Caco-2 (cell line): ENCODE measurements at regions not wholly inside any gene's neighbourhood (a gene's known extent, or its start where the extent isn't known, plus 50 kb on each side); places are given as distances from the start of the nearest gene placed in this dataset.

Experiments
- BruUV-seq: library from RNA; stranded (reverse); fragments of 400-500 nt; replicated peaks from 2 replicates; lab custom pipeline; 2021; lab: Mats Ljungman, UMichigan
- CTCF ChIA-PET: fragments of 300-600 bp; sonication (Branson Sonifier 250); formaldehyde crosslinking; loops from one replicate; lab custom pipeline; 2022; ENCODE audit warnings: antibody characterized with exemption; lab: Charles Lee
- POLR2A ChIA-PET: fragments of 300-600 bp; sonication (Branson Sonifier 250); formaldehyde crosslinking; loops from one replicate; lab custom pipeline; 2022; ENCODE audit warnings: antibody characterized with exemption; lab: Charles Lee
- DNase-seq, 2 experiments: peaks; one replicate each; pipeline versions ENCODE4 v3.0.0 to v3.0.0-alpha.2; 2020 to 2022
- H3K27me3 ChIP-seq: replicated peaks from 2 replicates; pipeline ENCODE4 v1.6.0; 2011; ENCODE audit warnings: low read length; ENCODE audit not compliant: control insufficient read depth, insufficient read depth
- H3K36me3 ChIP-seq: 2 replicates; pipeline ENCODE4 v1.5.1; 2011; ENCODE audit warnings: low read length; ENCODE audit not compliant: control insufficient read depth, insufficient read depth
- H3K4me1 ChIP-seq: fragments of 250-450 bp; sonication (Bioruptor Pico); 2 replicates; pipeline ENCODE4 v1.5.1; 2020; ENCODE audit warnings: mild to moderate bottlenecking
- H3K4me3 ChIP-seq: 2 replicates; pipeline ENCODE4 v1.5.1; 2011; ENCODE audit warnings: low read depth, mild to moderate bottlenecking, control low read depth, low read length
- H3K9me3 ChIP-seq: fragments of 250-450 bp; sonication (Bioruptor Pico); 2 replicates; pipeline ENCODE4 v1.5.1; 2020; ENCODE audit warnings: mild to moderate bottlenecking, moderate library complexity
- H3K27ac Mint-ChIP-seq: one replicate; pipeline ENCODE4 v1.8.0; 2022; ENCODE audit warnings: mixed read lengths; ENCODE audit not compliant: unreplicated experiment
- H3K27me3 Mint-ChIP-seq: one replicate; pipeline ENCODE4 v1.8.0; 2022; ENCODE audit warnings: mixed read lengths; ENCODE audit not compliant: insufficient read depth, unreplicated experiment
- H3K36me3 Mint-ChIP-seq: one replicate; pipeline ENCODE4 v1.8.0; 2022; ENCODE audit warnings: mild to moderate bottlenecking, mixed read lengths; ENCODE audit not compliant: insufficient read depth, unreplicated experiment
- H3K4me1 Mint-ChIP-seq: one replicate; pipeline ENCODE4 v1.8.0; 2022; ENCODE audit warnings: low read depth, mixed read lengths; ENCODE audit not compliant: unreplicated experiment
- H3K4me3 Mint-ChIP-seq: one replicate; pipeline ENCODE4 v1.8.0; 2022; ENCODE audit warnings: mild to moderate bottlenecking, moderate library complexity, mixed read lengths; ENCODE audit not compliant: unreplicated experiment
- H3K9me3 Mint-ChIP-seq: one replicate; pipeline ENCODE4 v1.8.0; 2022; ENCODE audit warnings: mixed read lengths; ENCODE audit not compliant: unreplicated experiment
- intact Hi-C: fragments of 100-400 bp; cut with micrococcal nuclease; formaldehyde crosslinking; loops from one replicate; pipeline ENCODE4 v1.10.0; 2022; ENCODE audit not compliant: unreplicated experiment
- TF ChIP-seq, protein P1 (sequence below), 2 experiments: fragments of 200-600 bp in 1 of 2; IDR thresholded peaks; 1 replicate in 1 of 2; 2 replicates in 1 of 2; pipeline versions ENCODE4 v1.5.1 to v1.8.0; 2011 to 2022; ENCODE audit warnings: antibody characterized with exemption in 1 of 2, control low read depth in 1 of 2, inconsistent platforms in 1 of 2, low read depth in 1 of 2, low read length in 1 of 2, mild to moderate bottlenecking in 1 of 2, moderate library complexity in 1 of 2; ENCODE audit not compliant: insufficient read depth in 1 of 2, severe bottlenecking in 1 of 2, unreplicated experiment in 1 of 2

DNA sequence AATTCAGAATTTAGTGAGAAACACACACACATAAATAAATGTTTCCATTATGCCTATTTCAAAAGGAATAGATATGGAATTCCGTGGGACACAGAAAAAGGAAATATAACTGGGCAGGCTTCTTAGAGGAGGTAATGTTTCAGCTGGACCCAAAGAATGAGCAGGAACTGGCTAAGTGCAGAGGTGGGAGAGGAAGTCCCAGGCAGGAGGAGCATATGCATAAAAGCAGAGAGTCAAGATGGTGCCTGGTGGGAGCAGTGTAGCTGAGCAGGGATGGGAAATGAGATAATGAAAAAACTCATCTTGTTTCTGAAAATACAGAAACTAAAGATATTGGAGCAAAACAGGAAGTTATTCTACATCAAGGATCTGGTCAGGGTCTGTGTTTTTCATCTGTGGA lies 115.2 kb upstream of the MAGI3 start:
- no peak overlapping the region for H3K4me3 Mint-ChIP-seq
- H3K4me1 Mint-ChIP-seq = peaks cover 26% of the 10 kb centered on the region
- no peak overlapping the region for H3K4me3 ChIP-seq
- H3K9me3 ChIP-seq = no peaks in the 10 kb centered on the region
- intact Hi-C loops = no loop called here
- H3K4me1 ChIP-seq = peaks cover 4% of the 10 kb centered on the region; the same call in 1 of the 2 replicates
- no peaks in the 10 kb centered on the region for H3K27me3 Mint-ChIP-seq
- H3K36me3 Mint-ChIP-seq = no peaks in the 10 kb centered on the region
- H3K27me3 ChIP-seq = no peaks in the 10 kb centered on the region
- no peaks in the 10 kb centered on the region for H3K9me3 Mint-ChIP-seq
- DNase-seq = no peak
- H3K27ac Mint-ChIP-seq = peak overlapping the region; percentile 57
- TF ChIP-seq, protein P1, sequence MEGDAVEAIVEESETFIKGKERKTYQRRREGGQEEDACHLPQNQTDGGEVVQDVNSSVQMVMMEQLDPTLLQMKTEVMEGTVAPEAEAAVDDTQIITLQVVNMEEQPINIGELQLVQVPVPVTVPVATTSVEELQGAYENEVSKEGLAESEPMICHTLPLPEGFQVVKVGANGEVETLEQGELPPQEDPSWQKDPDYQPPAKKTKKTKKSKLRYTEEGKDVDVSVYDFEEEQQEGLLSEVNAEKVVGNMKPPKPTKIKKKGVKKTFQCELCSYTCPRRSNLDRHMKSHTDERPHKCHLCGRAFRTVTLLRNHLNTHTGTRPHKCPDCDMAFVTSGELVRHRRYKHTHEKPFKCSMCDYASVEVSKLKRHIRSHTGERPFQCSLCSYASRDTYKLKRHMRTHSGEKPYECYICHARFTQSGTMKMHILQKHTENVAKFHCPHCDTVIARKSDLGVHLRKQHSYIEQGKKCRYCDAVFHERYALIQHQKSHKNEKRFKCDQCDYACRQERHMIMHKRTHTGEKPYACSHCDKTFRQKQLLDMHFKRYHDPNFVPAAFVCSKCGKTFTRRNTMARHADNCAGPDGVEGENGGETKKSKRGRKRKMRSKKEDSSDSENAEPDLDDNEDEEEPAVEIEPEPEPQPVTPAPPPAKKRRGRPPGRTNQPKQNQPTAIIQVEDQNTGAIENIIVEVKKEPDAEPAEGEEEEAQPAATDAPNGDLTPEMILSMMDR (IDR thresholded peaks at IDR 0.05; ENCODE audit: insufficient read depth in 1 of 2, low read depth in 1 of 2, low read length in 1 of 2, severe bottlenecking in 1 of 2, unreplicated experiment in 1 of 2) = no peak
- no TSS peak for BruUV-seq
- CTCF ChIA-PET = no interaction called here
- POLR2A ChIA-PET = no interaction called here
- H3K36me3 ChIP-seq = no peaks in the 10 kb centered on the region

DNA sequence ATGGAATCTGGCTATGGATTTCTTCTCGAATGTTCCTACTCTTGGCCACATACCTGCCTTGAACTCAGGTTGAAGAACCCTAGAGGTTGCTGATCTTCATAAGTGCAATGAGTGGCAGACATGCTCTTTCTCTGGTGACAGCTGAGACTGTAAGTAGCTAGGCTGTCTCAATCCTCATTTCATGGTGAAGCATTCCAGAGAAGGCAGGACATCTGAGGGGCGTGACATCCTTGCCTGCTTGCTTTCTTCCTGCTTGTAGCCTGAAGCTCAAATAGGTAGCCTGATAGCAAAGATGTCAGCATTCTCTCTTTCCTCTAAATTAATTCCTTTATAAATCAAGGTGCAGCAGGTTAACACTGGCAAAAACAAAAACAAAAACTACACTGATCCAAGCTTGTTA lies 114.6 kb upstream of the MAGI3 start:
- ChIA-PET CTCF (no interaction called here), POLR2A (no interaction called here)
- Mint-ChIP-seq H3K36me3 (no peaks in the 10 kb centered on the region), H3K27me3 (no peaks in the 10 kb centered on the region), H3K4me3 (no peak overlapping the region), H3K9me3 (no peaks in the 10 kb centered on the region), H3K27ac (peak overlapping the region; percentile 57), H3K4me1 (peaks cover 32% of the 10 kb centered on the region)
- DNase-seq = peak in 1 of 2 experiments; percentile 5
- Histone ChIP-seq H3K36me3 (no peaks in the 10 kb centered on the region), H3K4me3 (no peak overlapping the region), H3K27me3 (no peaks in the 10 kb centered on the region), H3K4me1 (peaks cover 4% of the 10 kb centered on the region; the same call in 1 of the 2 replicates), H3K9me3 (no peaks in the 10 kb centered on the region)
- no TSS peak for BruUV-seq
- TF ChIP-seq, protein P1 (IDR thresholded peaks at IDR 0.05; ENCODE audit: insufficient read depth in 1 of 2, low read depth in 1 of 2, low read length in 1 of 2, severe bottlenecking in 1 of 2, unreplicated experiment in 1 of 2) = no peak
- intact Hi-C loops = no loop called here

DNA sequence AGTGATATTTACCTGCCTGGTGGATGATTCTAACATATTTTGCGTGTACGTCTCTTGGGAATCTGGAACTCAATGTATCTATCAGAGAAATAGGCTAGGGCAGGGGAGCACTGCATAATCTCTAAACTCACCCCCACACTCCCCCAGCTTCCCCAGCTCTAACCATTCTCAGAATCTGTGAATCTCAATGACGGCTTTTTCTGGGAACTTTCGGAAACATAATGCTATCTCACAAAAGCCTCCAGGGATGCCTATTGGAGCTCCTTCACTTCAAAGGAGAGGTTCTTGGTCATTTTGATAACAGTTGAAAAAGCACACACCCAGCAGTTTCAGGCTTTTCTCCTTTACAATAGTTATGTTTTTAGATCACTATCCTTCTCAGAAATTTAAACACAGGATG lies 113.8 kb upstream of the MAGI3 start:
- H3K27me3 ChIP-seq = no peaks in the 10 kb centered on the region
- H3K4me3 ChIP-seq = no peak overlapping the region
- intact Hi-C loops = no loop called here
- ChIA-PET POLR2A (no interaction called here), CTCF (no interaction called here)
- H3K27me3 Mint-ChIP-seq = no peaks in the 10 kb centered on the region
- H3K9me3 Mint-ChIP-seq = no peaks in the 10 kb centered on the region
- no peak for DNase-seq
- no peaks in the 10 kb centered on the region for H3K36me3 ChIP-seq
- no peaks in the 10 kb centered on the region for H3K36me3 Mint-ChIP-seq
- H3K9me3 ChIP-seq = no peaks in the 10 kb centered on the region
- BruUV-seq = no TSS peak
- H3K27ac Mint-ChIP-seq = no peak overlapping the region
- TF ChIP-seq, protein P1 (IDR thresholded peaks at IDR 0.05; ENCODE audit: insufficient read depth in 1 of 2, low read depth in 1 of 2, low read length in 1 of 2, severe bottlenecking in 1 of 2, unreplicated experiment in 1 of 2) = no peak
- peaks cover 4% of the 10 kb centered on the region; the same call in 1 of the 2 replicates for H3K4me1 ChIP-seq
- peaks cover 34% of the 10 kb centered on the region for H3K4me1 Mint-ChIP-seq
- H3K4me3 Mint-ChIP-seq = no peak overlapping the region
